BE2C (cell line): ENCODE measurements at regions not wholly inside any gene's neighbourhood (a gene's known extent, or its start where the extent isn't known, plus 50 kb on each side); places are given as distances from the start of the nearest gene placed in this dataset.

Experiments
- DNase-seq: peaks from one replicate; pipeline ENCODE4 v3.0.0-alpha.2; 2020
- H3K27me3 ChIP-seq: fragments of 250-450 bp; sonication (Bioruptor Pico); 2 replicates; pipeline ENCODE4 v1.5.1; 2020; ENCODE audit warnings: mild to moderate bottlenecking
- H3K36me3 ChIP-seq: fragments of 250-450 bp; sonication (Bioruptor Pico); 2 replicates; pipeline ENCODE4 v1.5.1; 2020; ENCODE audit warnings: mild to moderate bottlenecking
- H3K4me1 ChIP-seq: fragments of 250-450 bp; sonication (Bioruptor Pico); 2 replicates; pipeline ENCODE4 v1.5.1; 2020
- H3K4me3 ChIP-seq: 2 replicates; pipeline ENCODE4 v1.5.1; 2011; ENCODE audit warnings: low read depth, low read length
- H3K9me3 ChIP-seq: fragments of 250-450 bp; sonication (Bioruptor Pico); 2 replicates; pipeline ENCODE4 v1.5.1; 2020
- TF ChIP-seq, protein P1 (sequence below): IDR thresholded peaks from 2 replicates; pipeline ENCODE4 v1.5.1; 2012; ENCODE audit warnings: mild to moderate bottlenecking, low read depth, low read length

DNA sequence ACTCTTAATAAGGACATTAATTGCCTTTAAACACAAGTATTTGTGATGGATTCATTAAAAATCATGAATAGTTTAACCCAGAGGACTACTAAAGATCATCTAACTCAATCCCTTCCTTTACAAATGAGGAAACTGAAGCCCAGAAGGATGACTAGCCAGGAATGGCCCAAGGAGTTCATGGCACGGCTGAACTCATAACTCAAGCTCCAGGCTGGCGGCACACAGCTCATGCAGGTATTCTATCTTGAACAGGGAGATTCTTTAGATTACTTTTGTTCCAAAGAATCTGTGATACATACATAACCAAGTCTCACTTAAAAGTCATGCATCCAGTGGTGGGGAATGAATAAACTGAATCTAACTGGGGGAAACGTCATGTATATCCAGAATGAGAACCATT lies 495.5 kb downstream of the ACTL7B start:
- H3K36me3 ChIP-seq = no peaks in the 10 kb centered on the region
- no peak for DNase-seq
- no peaks in the 10 kb centered on the region for H3K9me3 ChIP-seq
- no peaks in the 10 kb centered on the region for H3K4me1 ChIP-seq
- H3K27me3 ChIP-seq = no peaks in the 10 kb centered on the region
- no peak overlapping the region for H3K4me3 ChIP-seq
- TF ChIP-seq, protein P1, sequence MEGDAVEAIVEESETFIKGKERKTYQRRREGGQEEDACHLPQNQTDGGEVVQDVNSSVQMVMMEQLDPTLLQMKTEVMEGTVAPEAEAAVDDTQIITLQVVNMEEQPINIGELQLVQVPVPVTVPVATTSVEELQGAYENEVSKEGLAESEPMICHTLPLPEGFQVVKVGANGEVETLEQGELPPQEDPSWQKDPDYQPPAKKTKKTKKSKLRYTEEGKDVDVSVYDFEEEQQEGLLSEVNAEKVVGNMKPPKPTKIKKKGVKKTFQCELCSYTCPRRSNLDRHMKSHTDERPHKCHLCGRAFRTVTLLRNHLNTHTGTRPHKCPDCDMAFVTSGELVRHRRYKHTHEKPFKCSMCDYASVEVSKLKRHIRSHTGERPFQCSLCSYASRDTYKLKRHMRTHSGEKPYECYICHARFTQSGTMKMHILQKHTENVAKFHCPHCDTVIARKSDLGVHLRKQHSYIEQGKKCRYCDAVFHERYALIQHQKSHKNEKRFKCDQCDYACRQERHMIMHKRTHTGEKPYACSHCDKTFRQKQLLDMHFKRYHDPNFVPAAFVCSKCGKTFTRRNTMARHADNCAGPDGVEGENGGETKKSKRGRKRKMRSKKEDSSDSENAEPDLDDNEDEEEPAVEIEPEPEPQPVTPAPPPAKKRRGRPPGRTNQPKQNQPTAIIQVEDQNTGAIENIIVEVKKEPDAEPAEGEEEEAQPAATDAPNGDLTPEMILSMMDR = no peak

DNA sequence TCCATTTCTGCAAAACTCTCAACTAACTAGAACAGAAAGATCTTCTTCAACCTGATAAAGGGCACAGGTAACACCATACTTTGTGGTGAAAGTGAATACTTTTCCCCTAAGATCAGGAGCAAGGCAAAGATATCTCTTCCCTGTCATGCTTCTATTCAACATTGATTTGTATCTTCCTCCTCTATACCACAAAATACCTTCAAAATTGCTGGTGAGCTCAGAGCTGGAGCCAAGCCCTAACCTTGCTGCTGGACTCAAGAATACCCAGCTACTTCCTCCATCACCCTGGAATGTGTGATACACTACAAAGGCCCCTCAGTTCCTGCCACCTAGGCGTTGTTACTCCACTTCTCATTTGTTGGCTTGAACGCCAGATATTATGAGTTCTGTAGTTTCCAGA lies 499.0 kb downstream of the ACTL7B start:
- no peak for DNase-seq
- no peaks in the 10 kb centered on the region for H3K36me3 ChIP-seq

DNA sequence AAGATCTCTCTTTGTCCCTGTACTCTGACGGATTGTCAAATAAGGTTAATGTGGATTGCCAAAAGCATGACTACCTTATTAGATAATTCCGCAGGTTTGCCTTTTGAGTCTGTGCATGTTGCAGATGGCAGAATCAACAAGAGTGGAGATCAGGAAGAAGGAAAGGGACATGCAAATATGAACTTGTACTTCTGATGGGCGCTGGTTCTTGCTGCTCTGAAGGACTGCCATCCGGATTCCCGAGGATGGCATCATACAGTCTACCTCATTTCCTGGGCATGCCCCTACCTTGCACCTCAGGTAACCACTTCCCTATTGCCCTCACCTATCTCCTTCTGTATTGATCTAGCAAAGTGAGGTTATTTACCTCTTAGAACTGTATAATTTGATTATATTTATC lies 504.2 kb downstream of the ACTL7B start:
- no peak overlapping the region for H3K4me3 ChIP-seq
- H3K27me3 ChIP-seq = no peaks in the 10 kb centered on the region
- H3K4me1 ChIP-seq = no peaks in the 10 kb centered on the region
- DNase-seq = no peak
- no peaks in the 10 kb centered on the region for H3K36me3 ChIP-seq
- H3K9me3 ChIP-seq = no peaks in the 10 kb centered on the region
- TF ChIP-seq, protein P1 = no peak

More for the DNA sequence above, 499.0 kb downstream of the ACTL7B start:
- TF ChIP-seq, protein P1 = no peak
- no peaks in the 10 kb centered on the region for H3K9me3 ChIP-seq
- no peaks in the 10 kb centered on the region for H3K4me1 ChIP-seq
- H3K4me3 ChIP-seq = no peak overlapping the region
- H3K27me3 ChIP-seq = no peaks in the 10 kb centered on the region

- TF ChIP-seq, protein P1 = no peak
- no peaks in the 10 kb centered on the region for H3K4me1 ChIP-seq
- H3K4me3 ChIP-seq = no peak overlapping the region
- DNase-seq = no peak
- H3K36me3 ChIP-seq = no peaks in the 10 kb centered on the region
- no peaks in the 10 kb centered on the region for H3K27me3 ChIP-seq
- no peaks in the 10 kb centered on the region for H3K9me3 ChIP-seq
Observed at GRCh38 chr9:108347463-108348188, 508.2 kb downstream of the ACTL7B start.

DNA sequence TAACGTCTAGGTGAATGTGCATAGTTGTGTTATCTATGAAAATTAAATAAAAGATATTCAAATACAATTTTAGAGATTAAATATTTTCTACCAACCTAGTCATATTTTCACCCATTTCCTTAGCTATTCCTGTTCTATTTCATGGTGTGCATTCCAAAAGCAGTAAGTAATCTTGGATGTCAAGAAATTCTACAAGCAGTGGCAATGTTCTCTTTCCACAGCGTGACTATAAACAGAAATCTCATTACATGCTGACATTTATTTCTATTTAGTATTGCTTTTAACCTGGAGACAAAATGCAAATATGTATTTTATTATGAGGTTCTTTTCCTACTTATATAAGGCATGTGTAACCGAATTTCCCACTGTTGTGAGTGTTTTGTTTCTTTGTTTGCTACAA lies 510.0 kb downstream of the ACTL7B start:
- Histone ChIP-seq H3K9me3 (no peaks in the 10 kb centered on the region), H3K36me3 (no peaks in the 10 kb centered on the region), H3K27me3 (no peaks in the 10 kb centered on the region), H3K4me1 (no peaks in the 10 kb centered on the region), H3K4me3 (no peak overlapping the region)
- TF ChIP-seq, protein P1 = no peak
- no peak for DNase-seq

DNA sequence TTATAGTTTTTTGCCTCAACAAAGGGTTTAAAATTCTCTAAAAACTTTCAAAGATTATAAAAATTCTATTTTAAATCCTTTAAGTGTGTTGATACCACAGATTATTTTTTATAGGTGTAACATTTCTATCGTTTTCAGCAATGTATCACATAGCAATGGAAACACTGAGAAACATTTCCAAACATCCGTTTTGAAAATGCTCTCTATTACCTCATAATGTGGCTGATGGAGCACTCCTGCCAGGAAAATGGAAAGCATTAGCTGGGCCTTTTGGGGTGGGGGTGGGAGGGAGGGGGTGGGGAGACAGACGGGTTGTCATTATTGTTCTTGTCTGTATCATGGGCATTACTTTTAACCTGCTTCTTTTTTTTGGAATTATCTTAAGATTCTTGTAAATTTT lies 516.5 kb downstream of the ACTL7B start:
- Histone ChIP-seq H3K27me3 (no peaks in the 10 kb centered on the region; the same call in 1 of the 2 replicates), H3K36me3 (no peaks in the 10 kb centered on the region), H3K9me3 (no peaks in the 10 kb centered on the region), H3K4me3 (no peak overlapping the region), H3K4me1 (no peaks in the 10 kb centered on the region)
- TF ChIP-seq, protein P1 = no peak
- DNase-seq = no peak
